Prostate gland (tissue), 2 donors: ENCODE measurements at regions not wholly inside any gene's neighbourhood (a gene's known extent, or its start where the extent isn't known, plus 50 kb on each side); places are given as distances from the start of the nearest gene placed in this dataset.

Experiments used
- POLR2A ChIP-seq: fragments of 450-650 bp; IDR thresholded peaks from one replicate; pipeline ENCODE4 v1.6.1; 2016; ENCODE audit warnings: antibody characterized with exemption, mild to moderate bottlenecking
- TF ChIP-seq, protein P1 (sequence below), 4 experiments: fragments of 200-600 bp in 2 of 4; fragments of 450-650 bp in 2 of 4; sonication (generic) in 2 of 4; IDR thresholded peaks; 1 replicate in 3 of 4; 2 replicates in 1 of 4; pipeline ENCODE4 v1.5.1; 2016 to 2019; ENCODE audit warnings: antibody characterized with exemption in 4 of 4, mild to moderate bottlenecking in 2 of 4, moderate library complexity in 2 of 4

DNA sequence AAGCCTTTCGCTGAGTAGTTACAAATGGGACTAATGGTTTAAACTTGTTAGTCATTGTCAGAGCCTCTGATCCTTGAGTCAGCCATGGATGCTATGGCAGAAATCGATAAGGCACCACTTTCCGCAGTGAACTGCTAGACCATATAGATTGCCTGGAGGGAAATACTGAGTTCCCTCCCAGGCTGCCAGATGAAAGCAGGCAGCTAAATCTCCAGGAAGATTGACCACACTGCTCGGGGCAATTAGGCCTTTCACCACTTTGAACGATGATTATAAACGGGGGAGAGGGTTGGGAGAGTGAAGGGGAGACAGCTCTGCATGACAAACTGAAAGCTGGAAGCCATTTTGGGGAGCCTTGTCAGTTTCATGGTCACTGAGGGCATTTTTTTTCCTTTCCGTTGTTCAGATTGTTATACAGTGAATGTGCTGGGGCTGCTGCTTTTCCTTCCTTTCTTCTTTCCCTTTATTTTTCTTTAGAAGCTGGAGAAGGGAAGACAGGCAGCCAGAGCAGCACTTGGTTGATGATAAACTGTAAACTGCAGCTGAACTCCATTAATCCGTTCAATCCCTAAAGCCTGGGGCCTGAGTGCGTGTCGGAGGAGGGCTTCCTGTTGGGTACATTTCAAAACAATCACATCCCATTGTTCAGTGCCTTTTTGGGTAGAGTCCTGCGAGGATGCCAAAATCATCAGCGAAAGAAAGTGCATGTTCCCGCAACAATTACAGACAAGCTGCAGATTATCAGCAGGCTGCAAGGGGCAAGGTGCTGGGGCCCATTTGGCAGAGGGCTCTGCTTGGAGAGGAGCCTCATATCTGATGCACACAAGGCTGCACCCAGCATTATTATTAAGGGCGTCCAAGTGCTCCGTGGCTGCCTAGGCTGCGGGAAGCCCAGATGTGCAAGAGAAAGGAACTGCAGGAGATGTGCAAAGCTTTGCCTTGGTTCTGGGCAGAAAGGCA, 308.4 kb downstream of the PSAT1 start:
- no peak for TF ChIP-seq POLR2A
- TF ChIP-seq, protein P1, sequence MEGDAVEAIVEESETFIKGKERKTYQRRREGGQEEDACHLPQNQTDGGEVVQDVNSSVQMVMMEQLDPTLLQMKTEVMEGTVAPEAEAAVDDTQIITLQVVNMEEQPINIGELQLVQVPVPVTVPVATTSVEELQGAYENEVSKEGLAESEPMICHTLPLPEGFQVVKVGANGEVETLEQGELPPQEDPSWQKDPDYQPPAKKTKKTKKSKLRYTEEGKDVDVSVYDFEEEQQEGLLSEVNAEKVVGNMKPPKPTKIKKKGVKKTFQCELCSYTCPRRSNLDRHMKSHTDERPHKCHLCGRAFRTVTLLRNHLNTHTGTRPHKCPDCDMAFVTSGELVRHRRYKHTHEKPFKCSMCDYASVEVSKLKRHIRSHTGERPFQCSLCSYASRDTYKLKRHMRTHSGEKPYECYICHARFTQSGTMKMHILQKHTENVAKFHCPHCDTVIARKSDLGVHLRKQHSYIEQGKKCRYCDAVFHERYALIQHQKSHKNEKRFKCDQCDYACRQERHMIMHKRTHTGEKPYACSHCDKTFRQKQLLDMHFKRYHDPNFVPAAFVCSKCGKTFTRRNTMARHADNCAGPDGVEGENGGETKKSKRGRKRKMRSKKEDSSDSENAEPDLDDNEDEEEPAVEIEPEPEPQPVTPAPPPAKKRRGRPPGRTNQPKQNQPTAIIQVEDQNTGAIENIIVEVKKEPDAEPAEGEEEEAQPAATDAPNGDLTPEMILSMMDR (IDR thresholded peaks at IDR 0.05), result no peak
